ENCODE measurements at regions not wholly inside any gene's neighbourhood (a gene's known extent, or its start where the extent isn't known, plus 50 kb on each side); places are given as distances from the start of the nearest gene placed in this dataset.

GRCh38 chr14:87547536-87547935 is 445.4 kb downstream of the GALC start:
- TF ChIP-seq, protein P1, sequence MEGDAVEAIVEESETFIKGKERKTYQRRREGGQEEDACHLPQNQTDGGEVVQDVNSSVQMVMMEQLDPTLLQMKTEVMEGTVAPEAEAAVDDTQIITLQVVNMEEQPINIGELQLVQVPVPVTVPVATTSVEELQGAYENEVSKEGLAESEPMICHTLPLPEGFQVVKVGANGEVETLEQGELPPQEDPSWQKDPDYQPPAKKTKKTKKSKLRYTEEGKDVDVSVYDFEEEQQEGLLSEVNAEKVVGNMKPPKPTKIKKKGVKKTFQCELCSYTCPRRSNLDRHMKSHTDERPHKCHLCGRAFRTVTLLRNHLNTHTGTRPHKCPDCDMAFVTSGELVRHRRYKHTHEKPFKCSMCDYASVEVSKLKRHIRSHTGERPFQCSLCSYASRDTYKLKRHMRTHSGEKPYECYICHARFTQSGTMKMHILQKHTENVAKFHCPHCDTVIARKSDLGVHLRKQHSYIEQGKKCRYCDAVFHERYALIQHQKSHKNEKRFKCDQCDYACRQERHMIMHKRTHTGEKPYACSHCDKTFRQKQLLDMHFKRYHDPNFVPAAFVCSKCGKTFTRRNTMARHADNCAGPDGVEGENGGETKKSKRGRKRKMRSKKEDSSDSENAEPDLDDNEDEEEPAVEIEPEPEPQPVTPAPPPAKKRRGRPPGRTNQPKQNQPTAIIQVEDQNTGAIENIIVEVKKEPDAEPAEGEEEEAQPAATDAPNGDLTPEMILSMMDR (IDR thresholded peaks at IDR 0.05; ENCODE audit: low read length), result no peak
- TF ChIP-seq EZH2 (optimal IDR thresholded peaks at IDR 0.05; ENCODE audit: low read depth, low read length) (no peak), EZH2phosphoT487 (IDR thresholded peaks at IDR 0.05; ENCODE audit: low read length) (no peak)
